ENCODE measurements at regions not wholly inside any gene's neighbourhood (a gene's known extent, or its start where the extent isn't known, plus 50 kb on each side); places are given as distances from the start of the nearest gene placed in this dataset.

DNA sequence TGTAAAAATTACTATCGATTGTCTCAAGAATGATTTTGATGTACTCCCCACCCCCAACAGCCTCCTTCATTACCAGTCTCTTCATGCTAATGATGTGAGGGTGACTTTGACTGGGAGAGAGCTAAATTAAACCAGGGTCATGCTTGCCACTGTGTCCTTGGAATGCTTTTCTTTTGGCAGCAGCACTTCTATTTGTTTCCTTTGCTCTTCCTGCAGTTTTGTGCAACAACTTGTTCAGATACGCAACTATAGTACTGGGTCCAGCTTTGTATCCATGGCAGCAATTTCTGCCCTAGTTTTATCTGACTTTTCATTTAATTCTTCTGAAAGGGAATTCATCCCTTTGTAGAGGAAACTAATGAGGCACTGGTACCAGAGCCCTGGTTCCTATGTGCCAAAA, 2792.1 kb downstream of the PCDH9 start:
- Histone ChIP-seq H3K9ac (ENCODE audit: low read depth, low read length) (no peak overlapping the region), H3K9me3 (ENCODE audit: insufficient read depth, low read depth, low read length) (no peaks in the 10 kb centered on the region), H3K27me3 (ENCODE audit: insufficient read depth, low read length) (no peaks in the 10 kb centered on the region), H3K27ac (ENCODE audit: low read length) (no peak overlapping the region), H3K4me1 (ENCODE audit: insufficient read depth, low read length) (peaks cover 19% of the 10 kb centered on the region), H3K4me3 (ENCODE audit: low read length) (no peak overlapping the region), H3K36me3 (ENCODE audit: insufficient read depth, low read depth, low read length) (no peaks in the 10 kb centered on the region)

DNA sequence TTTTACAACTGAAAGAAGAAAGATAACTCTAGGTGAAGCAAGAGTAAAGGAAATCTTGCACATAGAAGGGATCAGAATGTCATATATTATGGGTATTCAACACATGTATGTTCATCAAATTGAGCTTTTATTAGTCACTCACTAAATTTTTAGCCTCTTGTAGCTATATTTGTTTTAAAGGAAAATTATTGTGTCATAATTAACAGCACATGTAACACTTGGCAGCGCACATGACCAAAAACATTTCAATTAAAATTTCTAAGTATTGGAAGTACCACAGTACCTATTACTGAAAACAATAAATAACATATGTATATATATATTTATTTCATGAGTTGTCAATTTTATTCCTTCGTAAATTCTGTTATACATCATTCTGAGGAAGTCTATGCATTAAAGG, 2800.4 kb downstream of the PCDH9 start:
- H3K27me3 ChIP-seq (ENCODE audit: insufficient read depth, low read length), result no peaks in the 10 kb centered on the region
- no peak overlapping the region for H3K4me3 ChIP-seq (ENCODE audit: low read length)
- H3K36me3 ChIP-seq (ENCODE audit: insufficient read depth, low read depth, low read length), result no peaks in the 10 kb centered on the region
- H3K4me1 ChIP-seq (ENCODE audit: insufficient read depth, low read length), result no peaks in the 10 kb centered on the region
- H3K9ac ChIP-seq (ENCODE audit: low read depth, low read length), result no peak overlapping the region
- no peaks in the 10 kb centered on the region for H3K9me3 ChIP-seq (ENCODE audit: insufficient read depth, low read depth, low read length)
- no peak overlapping the region for H3K27ac ChIP-seq (ENCODE audit: low read length)

DNA sequence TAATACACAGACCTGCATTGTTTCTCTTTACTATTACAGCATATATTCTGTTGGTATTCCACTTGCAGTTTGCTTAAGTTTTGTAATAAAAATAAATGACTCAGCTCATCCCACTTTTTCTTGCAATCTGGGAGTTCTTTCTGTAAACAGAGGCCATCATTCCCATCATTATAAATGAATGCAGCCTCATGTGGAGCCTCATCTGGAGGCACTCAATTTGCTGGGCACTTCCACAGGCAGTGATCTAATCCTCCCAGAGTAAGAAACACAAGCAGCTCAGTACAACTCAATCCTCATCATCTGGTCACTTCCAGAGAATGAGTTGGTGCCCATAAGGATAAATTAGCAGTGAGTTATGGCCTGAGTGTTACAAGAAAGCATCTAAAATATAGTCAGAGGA, 2801.9 kb downstream of the PCDH9 start:
- Histone ChIP-seq H3K9me3 (ENCODE audit: insufficient read depth, low read depth, low read length) (no peaks in the 10 kb centered on the region), H3K9ac (ENCODE audit: low read depth, low read length) (no peak overlapping the region), H3K36me3 (ENCODE audit: insufficient read depth, low read depth, low read length) (no peaks in the 10 kb centered on the region), H3K27me3 (ENCODE audit: insufficient read depth, low read length) (no peaks in the 10 kb centered on the region), H3K4me3 (ENCODE audit: low read length) (no peak overlapping the region), H3K27ac (ENCODE audit: low read length) (no peak overlapping the region), H3K4me1 (ENCODE audit: insufficient read depth, low read length) (no peaks in the 10 kb centered on the region)

DNA sequence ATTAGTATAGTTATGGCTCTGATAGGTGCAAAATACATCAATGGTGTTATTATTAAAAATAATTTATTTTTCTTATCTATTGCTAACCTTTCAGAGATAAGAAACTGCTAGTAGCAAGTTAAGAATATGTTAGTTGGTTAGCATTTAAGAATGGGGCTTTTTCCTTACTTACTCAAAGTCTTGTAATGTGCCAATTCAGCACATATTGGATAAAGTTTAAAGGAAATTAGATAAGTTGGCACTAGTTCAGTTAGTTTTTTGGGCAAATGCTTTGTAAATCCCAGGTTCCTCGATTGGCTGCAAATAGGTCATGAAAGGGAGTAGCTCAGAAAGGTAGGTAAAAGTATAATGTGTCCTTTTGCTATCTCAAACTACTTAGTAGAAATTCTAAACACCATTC, 2806.7 kb downstream of the PCDH9 start:
- Histone ChIP-seq H3K27me3 (ENCODE audit: insufficient read depth, low read length) (no peaks in the 10 kb centered on the region), H3K4me3 (ENCODE audit: low read length) (no peak overlapping the region), H3K9ac (ENCODE audit: low read depth, low read length) (no peak overlapping the region), H3K27ac (ENCODE audit: low read length) (no peak overlapping the region), H3K4me1 (ENCODE audit: insufficient read depth, low read length) (no peaks in the 10 kb centered on the region), H3K36me3 (ENCODE audit: insufficient read depth, low read depth, low read length) (no peaks in the 10 kb centered on the region), H3K9me3 (ENCODE audit: insufficient read depth, low read depth, low read length) (no peaks in the 10 kb centered on the region)

DNA sequence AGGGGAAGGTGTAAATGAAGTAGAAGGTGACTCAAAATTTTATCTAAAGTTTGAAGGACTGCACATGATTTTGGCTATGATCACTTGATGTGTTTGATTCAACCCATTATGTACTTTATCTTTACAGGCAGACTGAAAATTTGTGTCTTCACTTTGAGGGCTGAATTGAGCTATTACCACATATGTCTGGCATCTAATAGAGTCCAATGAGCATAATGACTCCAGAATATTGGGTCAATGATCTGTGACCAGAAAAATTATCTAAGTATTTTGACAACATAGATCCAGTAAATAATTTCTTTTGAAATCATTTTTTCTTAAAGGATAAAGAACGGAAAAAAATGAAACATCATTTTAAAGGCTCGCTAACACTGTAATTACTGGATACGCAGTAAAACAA, 2810.0 kb downstream of the PCDH9 start:
- no peaks in the 10 kb centered on the region for H3K9me3 ChIP-seq (ENCODE audit: insufficient read depth, low read depth, low read length)
- no peaks in the 10 kb centered on the region for H3K36me3 ChIP-seq (ENCODE audit: insufficient read depth, low read depth, low read length)
- H3K27ac ChIP-seq (ENCODE audit: low read length), result no peak overlapping the region
- H3K4me3 ChIP-seq (ENCODE audit: low read length), result no peak overlapping the region
- H3K4me1 ChIP-seq (ENCODE audit: insufficient read depth, low read length), result no peaks in the 10 kb centered on the region
- no peaks in the 10 kb centered on the region for H3K27me3 ChIP-seq (ENCODE audit: insufficient read depth, low read length)
- no peak overlapping the region for H3K9ac ChIP-seq (ENCODE audit: low read depth, low read length)

DNA sequence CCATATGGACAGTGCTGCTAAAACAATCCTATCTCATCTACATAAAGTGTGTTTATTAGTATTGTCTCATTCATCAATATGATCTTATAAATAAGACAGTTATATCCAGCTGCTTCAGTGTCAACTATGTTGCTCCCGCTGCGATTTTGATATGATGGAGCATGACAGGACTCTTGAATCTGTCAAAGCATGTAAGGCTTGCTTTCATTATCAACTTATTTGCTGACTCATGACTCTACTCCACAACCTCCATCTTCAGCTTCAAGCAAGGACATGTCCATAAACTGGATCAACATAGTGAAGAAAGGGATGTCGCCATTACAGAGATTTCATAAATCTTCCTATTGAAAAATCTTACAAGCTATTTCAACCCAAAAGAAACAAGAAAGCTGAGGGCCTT, 2812.6 kb downstream of the PCDH9 start:
- H3K9me3 ChIP-seq (ENCODE audit: insufficient read depth, low read depth, low read length), result no peaks in the 10 kb centered on the region

DNA sequence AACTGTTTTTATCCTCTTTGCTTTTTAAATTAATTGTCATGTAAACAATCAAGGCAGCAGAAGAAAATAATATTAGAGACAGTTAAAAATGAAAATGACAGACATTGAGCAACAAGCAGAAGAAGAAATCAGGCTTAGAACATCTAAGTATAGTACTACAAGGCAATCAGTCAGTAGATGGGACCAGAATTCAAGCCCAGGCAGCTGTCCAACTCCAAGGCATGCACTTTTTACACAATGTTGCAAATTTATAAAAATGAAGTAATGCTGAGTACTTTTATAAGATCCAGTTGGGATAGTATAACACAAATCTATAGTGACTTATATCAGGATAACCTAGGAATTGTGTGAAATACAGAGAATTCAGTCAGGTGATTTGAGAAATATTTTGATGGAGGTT, 2815.8 kb downstream of the PCDH9 start:
- no peaks in the 10 kb centered on the region for H3K4me1 ChIP-seq (ENCODE audit: insufficient read depth, low read length)
- H3K27me3 ChIP-seq (ENCODE audit: insufficient read depth, low read length), result no peaks in the 10 kb centered on the region
- no peak overlapping the region for H3K27ac ChIP-seq (ENCODE audit: low read length)
- no peaks in the 10 kb centered on the region for H3K36me3 ChIP-seq (ENCODE audit: insufficient read depth, low read depth, low read length)
- H3K9ac ChIP-seq (ENCODE audit: low read depth, low read length), result no peak overlapping the region
- H3K9me3 ChIP-seq (ENCODE audit: insufficient read depth, low read depth, low read length), result no peaks in the 10 kb centered on the region
- H3K4me3 ChIP-seq (ENCODE audit: low read length), result no peak overlapping the region

More for the DNA sequence above, 2812.6 kb downstream of the PCDH9 start:
- Histone ChIP-seq H3K9ac (ENCODE audit: low read depth, low read length) (no peak overlapping the region), H3K4me1 (ENCODE audit: insufficient read depth, low read length) (no peaks in the 10 kb centered on the region), H3K27ac (ENCODE audit: low read length) (no peak overlapping the region), H3K27me3 (ENCODE audit: insufficient read depth, low read length) (no peaks in the 10 kb centered on the region), H3K4me3 (ENCODE audit: low read length) (no peak overlapping the region), H3K36me3 (ENCODE audit: insufficient read depth, low read depth, low read length) (no peaks in the 10 kb centered on the region)

DNA sequence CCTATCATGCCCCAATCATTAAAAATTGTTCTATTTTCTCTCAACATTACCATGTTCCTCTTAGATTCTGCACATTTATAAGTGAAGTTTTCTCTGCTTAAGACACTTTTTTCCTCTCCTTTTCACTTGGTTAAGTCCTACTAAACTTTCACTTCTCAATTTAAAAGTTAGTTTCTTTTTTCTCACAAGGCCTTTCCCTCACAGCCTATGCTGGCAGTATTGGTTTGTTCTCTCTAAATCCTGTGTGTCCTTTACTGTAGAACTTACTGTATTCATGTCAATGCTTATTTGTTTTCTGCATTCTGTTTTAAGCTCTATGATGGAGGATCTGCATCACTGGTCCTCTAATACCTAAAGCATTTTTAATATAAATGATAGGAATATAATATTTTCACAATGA, 2816.6 kb downstream of the PCDH9 start:
- H3K4me3 ChIP-seq (ENCODE audit: low read length), result no peak overlapping the region

DNA sequence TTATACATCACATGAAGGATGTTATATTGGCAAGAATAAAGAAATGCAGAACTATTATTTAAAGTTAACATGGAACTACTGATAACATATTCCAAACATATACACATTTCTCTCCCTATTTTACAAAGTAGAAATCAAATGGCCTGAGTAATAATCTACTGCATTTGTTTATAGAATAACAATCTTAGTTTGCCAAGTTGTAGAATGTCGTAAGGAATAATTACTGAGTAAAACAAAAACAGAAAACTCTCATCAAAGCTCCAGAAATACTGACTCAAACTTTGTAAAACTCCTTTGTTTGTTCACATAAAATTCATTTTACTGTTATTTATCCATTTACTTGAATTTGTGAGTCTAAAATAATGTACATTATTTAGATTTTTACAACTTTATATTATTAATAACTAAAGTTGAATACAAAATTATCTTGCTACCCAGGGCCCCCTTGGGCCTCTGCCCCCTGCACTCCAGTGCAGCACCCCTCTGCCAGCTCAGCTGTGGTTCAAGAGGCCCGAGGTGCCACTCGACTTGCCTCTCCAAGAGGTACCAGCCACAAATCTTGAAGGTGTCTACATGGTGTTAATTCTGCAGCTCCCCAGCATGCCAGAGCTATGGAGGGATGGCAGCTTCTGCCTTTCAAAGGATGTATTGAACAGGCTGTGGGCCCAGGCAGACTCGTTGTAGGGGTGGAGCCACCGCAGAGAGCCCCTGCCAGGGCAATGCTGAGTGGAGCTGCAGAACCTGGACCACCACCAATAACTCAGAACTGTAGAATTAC, 2819.7 kb downstream of the PCDH9 start:
- Histone ChIP-seq H3K9ac (ENCODE audit: low read depth, low read length) (no peak overlapping the region), H3K4me3 (ENCODE audit: low read length) (no peak overlapping the region)

More for the DNA sequence above, 2816.6 kb downstream of the PCDH9 start:
- Histone ChIP-seq H3K4me1 (ENCODE audit: insufficient read depth, low read length) (no peaks in the 10 kb centered on the region), H3K27me3 (ENCODE audit: insufficient read depth, low read length) (no peaks in the 10 kb centered on the region), H3K27ac (ENCODE audit: low read length) (no peak overlapping the region), H3K9me3 (ENCODE audit: insufficient read depth, low read depth, low read length) (no peaks in the 10 kb centered on the region), H3K36me3 (ENCODE audit: insufficient read depth, low read depth, low read length) (no peaks in the 10 kb centered on the region), H3K9ac (ENCODE audit: low read depth, low read length) (no peak overlapping the region)

DNA sequence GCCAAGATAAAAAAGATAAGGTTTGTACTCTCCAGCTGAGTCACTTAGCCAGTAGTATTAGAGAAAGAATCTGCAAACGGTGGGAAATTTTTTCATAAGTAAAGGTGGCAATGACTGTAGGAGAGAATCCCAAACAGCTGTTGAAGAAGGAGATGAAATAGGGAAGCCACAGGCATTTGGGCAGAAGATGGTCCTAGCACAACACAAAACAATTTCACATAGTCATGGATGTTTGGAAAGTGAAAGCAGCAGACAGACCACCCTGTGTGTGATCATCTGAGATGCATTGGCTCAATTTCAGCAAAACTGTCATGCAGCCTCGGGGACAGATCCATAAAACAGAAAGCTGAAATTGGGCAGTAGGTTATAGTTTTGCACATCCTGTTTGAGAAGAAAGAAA, 2832.4 kb downstream of the PCDH9 start:
- no peak overlapping the region for H3K9ac ChIP-seq (ENCODE audit: low read depth, low read length)
- no peaks in the 10 kb centered on the region for H3K27me3 ChIP-seq (ENCODE audit: insufficient read depth, low read length)
- H3K9me3 ChIP-seq (ENCODE audit: insufficient read depth, low read depth, low read length), result no peaks in the 10 kb centered on the region
- no peak overlapping the region for H3K27ac ChIP-seq (ENCODE audit: low read length)
- H3K36me3 ChIP-seq (ENCODE audit: insufficient read depth, low read depth, low read length), result no peaks in the 10 kb centered on the region
- H3K4me3 ChIP-seq (ENCODE audit: low read length), result no peak overlapping the region
- H3K4me1 ChIP-seq (ENCODE audit: insufficient read depth, low read length), result no peaks in the 10 kb centered on the region

More for the DNA sequence above, 2819.7 kb downstream of the PCDH9 start:
- no peak overlapping the region for H3K27ac ChIP-seq (ENCODE audit: low read length)
- no peaks in the 10 kb centered on the region for H3K9me3 ChIP-seq (ENCODE audit: insufficient read depth, low read depth, low read length)
- no peaks in the 10 kb centered on the region for H3K27me3 ChIP-seq (ENCODE audit: insufficient read depth, low read length)
- no peaks in the 10 kb centered on the region for H3K36me3 ChIP-seq (ENCODE audit: insufficient read depth, low read depth, low read length)
- no peaks in the 10 kb centered on the region for H3K4me1 ChIP-seq (ENCODE audit: insufficient read depth, low read length)

DNA sequence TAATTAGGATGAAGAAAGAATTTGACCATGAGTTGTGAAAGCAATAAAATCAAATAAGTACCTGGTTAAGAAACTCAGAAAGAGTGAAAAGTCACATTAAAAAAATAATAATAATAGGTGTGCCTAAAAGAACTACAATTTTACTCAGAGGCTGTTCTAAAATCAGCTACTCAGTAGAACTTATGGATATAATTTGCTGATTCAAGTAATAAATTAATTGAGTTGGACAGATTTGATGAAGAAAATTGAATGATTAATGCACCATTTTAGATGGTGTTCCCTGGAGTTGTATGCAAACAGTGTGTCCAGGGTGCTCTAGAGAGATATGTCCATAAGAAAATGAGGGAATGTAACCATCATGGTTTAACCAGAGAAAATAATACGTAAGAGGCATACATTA, 2852.5 kb downstream of the PCDH9 start:
- H3K4me1 ChIP-seq (ENCODE audit: insufficient read depth, low read length), result no peaks in the 10 kb centered on the region
- no peak overlapping the region for H3K4me3 ChIP-seq (ENCODE audit: low read length)
- H3K27me3 ChIP-seq (ENCODE audit: insufficient read depth, low read length), result no peaks in the 10 kb centered on the region
- H3K9me3 ChIP-seq (ENCODE audit: insufficient read depth, low read depth, low read length), result peaks cover 19% of the 10 kb centered on the region; the same call in 1 of the 2 replicates
- no peaks in the 10 kb centered on the region for H3K36me3 ChIP-seq (ENCODE audit: insufficient read depth, low read depth, low read length)
- H3K27ac ChIP-seq (ENCODE audit: low read length), result no peak overlapping the region
- no peak overlapping the region for H3K9ac ChIP-seq (ENCODE audit: low read depth, low read length)

DNA sequence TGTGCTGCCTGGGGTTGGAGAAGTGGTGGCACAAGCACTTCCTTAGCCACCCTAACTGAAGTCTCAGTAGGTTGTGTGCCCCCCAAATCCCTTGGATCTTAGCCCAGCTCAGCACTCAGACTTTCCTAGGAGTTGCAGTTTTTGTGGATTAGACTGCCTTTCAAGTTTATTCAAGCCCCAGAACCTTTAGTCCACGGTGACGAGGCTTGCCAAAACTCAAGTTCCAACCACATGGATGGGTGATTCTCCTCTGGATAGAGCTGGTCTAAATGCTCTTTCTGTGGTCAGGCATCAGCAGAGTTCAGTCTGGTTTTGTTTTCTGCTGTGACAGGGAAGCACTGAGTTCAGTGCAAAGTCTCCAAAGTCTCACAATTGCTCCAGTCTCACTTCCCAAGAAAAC, 2858.7 kb downstream of the PCDH9 start:
- no peak overlapping the region for H3K27ac ChIP-seq (ENCODE audit: low read length)
- no peak overlapping the region for H3K9ac ChIP-seq (ENCODE audit: low read depth, low read length)
- no peaks in the 10 kb centered on the region for H3K36me3 ChIP-seq (ENCODE audit: insufficient read depth, low read depth, low read length)
- no peak overlapping the region for H3K4me3 ChIP-seq (ENCODE audit: low read length)
- H3K27me3 ChIP-seq (ENCODE audit: insufficient read depth, low read length), result no peaks in the 10 kb centered on the region
- H3K4me1 ChIP-seq (ENCODE audit: insufficient read depth, low read length), result no peaks in the 10 kb centered on the region
- H3K9me3 ChIP-seq (ENCODE audit: insufficient read depth, low read depth, low read length), result peaks cover 19% of the 10 kb centered on the region; the same call in 1 of the 2 replicates
